RPMI7951 (cell line): ENCODE measurements at regions not wholly inside any gene's neighbourhood (a gene's known extent, or its start where the extent isn't known, plus 50 kb on each side); places are given as distances from the start of the nearest gene placed in this dataset.
"Not testable (repeated sequence)": the region's sequence is repeated elsewhere in the genome, so short reads cannot be mapped to it uniquely, and the experiment has no call there.

Experiments
- DNase-seq: peaks from one replicate; pipeline ENCODE4 v3.0.0-alpha.2; 2012; ENCODE audit warnings: low read depth

- DNase-seq = no peak
Measured at GRCh38 chr20:52010541-52010940, 181.0 kb downstream of the ZFP64 start.

GRCh38 chr20:52008874-52009273 lies 182.7 kb downstream of the ZFP64 start:
- DNase-seq = no peak

- peak; percentile 22 for DNase-seq
Measured at GRCh38 chr20:52004715-52005114, 186.9 kb downstream of the ZFP64 start.

- no peak for DNase-seq
Measured at GRCh38 chr20:52004018-52004417, 187.6 kb downstream of the ZFP64 start.

GRCh38 chr20:52003415-52003814 lies 188.2 kb downstream of the ZFP64 start:
- DNase-seq = no peak

GRCh38 chr20:52001999-52002666 lies 189.4 kb downstream of the ZFP64 start:
- DNase-seq = peak; percentile 53

- not testable (repeated sequence) for DNase-seq
Measured at GRCh38 chr20:51997281-51997936, 194.2 kb downstream of the ZFP64 start.

GRCh38 chr20:51995551-51995951 lies 193.2 kb upstream of the SALL4 start:
- peak; percentile 70 for DNase-seq

- peak; percentile 74 for DNase-seq
Measured at GRCh38 chr20:51994751-51995417, 192.6 kb upstream of the SALL4 start.

- DNase-seq = no peak
Measured at GRCh38 chr20:51987812-51988211, 185.5 kb upstream of the SALL4 start.

GRCh38 chr20:51985013-51985415 lies 182.7 kb upstream of the SALL4 start:
- peak; percentile 87 for DNase-seq

- DNase-seq = no peak
Measured at GRCh38 chr20:51980277-51980676, 178.0 kb upstream of the SALL4 start.

- DNase-seq = peak; percentile 22
Measured at GRCh38 chr20:51979226-51979625, 176.9 kb upstream of the SALL4 start.

GRCh38 chr20:51978070-51978501 lies 175.8 kb upstream of the SALL4 start:
- no peak for DNase-seq

GRCh38 chr20:51972056-51972455 lies 169.7 kb upstream of the SALL4 start:
- no peak for DNase-seq

GRCh38 chr20:51970858-51971257 lies 168.5 kb upstream of the SALL4 start:
- DNase-seq = no peak

GRCh38 chr20:51969191-51969590 lies 166.9 kb upstream of the SALL4 start:
- no peak for DNase-seq

GRCh38 chr20:51968151-51968550 lies 165.8 kb upstream of the SALL4 start:
- no peak for DNase-seq

- DNase-seq = peak; percentile 81
Measured at GRCh38 chr20:51966296-51966971, 164.1 kb upstream of the SALL4 start.

- no peak for DNase-seq
Measured at GRCh38 chr20:51961964-51962761, 159.8 kb upstream of the SALL4 start.

GRCh38 chr20:51960047-51960675 lies 157.8 kb upstream of the SALL4 start:
- DNase-seq = no peak
